GM12892 (cell line): ENCODE measurements at regions not wholly inside any gene's neighbourhood (a gene's known extent, or its start where the extent isn't known, plus 50 kb on each side); places are given as distances from the start of the nearest gene placed in this dataset.

ENCODE experiments used
- POLR2A ChIP-seq: IDR thresholded peaks from 2 replicates; pipeline ENCODE4 v1.6.1; 2011; ENCODE audit warnings: low read depth, low read length, control low read depth
- TAF1 ChIP-seq: IDR thresholded peaks from 2 replicates; pipeline ENCODE4 v1.6.1; 2011; ENCODE audit warnings: low read depth, mild to moderate bottlenecking, control low read depth, low read length, borderline replicate concordance

DNA sequence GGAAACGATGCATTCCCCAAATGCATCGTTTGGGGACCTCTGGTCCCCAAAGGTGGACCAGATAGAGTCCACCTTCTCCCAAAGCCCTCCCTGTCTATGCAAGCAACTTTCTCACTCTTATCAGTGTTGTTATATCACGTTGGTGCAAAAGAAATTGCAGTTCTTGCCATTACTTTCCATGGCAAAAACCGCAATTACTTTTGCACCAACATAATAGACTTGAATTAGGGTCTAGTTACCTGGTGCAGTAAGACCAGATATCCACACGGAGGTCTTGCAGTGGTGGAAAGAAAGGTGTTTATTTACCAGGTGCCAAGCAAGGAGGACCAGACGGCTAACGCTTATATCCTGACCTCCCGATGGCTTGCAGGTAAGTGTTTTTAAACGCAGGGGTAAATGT lies 129.0 kb downstream of the MIAT start:
- TF ChIP-seq POLR2A (no peak), TAF1 (no peak)
